ENCODE measurements at regions not wholly inside any gene's neighbourhood (a gene's known extent, or its start where the extent isn't known, plus 50 kb on each side); places are given as distances from the start of the nearest gene placed in this dataset.
"Not testable (repeated sequence)": the region's sequence is repeated elsewhere in the genome, so short reads cannot be mapped to it uniquely, and the experiment has no call there.

DNA sequence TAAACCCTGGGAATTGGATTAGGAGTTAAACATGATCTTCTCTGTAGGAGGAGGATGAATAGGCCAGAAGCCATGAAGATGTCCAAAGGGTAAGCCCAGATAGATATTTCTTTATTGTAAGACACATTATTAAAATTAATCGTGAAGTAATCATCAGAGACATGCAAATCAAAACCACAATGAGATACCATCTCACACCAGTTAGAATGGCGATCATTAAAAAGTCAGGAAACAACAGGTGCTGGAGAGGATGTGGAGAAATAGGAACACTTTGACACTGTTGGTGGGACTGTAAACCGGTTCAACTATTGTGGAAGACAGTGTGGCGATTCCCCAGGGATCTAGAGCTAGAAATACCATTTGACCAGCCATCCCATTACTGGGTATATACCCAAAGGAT is 741.2 kb upstream of the ZNF608 start:
- DNase-seq = not testable (repeated sequence)

GRCh38 chr5:125489146-125489545 is 742.7 kb upstream of the ZNF608 start:
- no peak for DNase-seq

DNA sequence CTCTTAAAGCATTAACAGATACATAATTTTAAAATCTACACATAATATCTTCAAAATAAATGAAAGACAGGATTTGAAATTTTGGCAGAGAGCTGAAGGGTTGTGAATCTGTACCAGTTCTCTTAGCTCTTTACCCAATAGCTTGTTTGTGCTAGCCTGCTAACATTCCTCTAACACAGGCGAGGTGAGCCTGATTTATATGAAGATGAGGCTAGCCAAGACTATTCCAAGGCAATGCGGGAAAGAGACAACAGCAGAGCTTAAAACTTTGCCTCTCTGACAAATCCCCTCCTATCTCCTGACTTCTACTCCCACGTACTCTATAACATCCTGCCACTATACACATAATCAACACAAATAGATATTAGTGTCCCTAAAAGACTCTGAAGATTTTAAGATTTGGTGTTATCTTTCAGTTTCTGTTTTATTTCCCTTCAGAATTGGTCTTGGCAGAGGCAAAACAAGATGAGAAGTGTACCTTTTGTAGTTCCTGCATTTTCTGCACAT is 745.6 kb upstream of the ZNF608 start:
- no peak for DNase-seq

DNA sequence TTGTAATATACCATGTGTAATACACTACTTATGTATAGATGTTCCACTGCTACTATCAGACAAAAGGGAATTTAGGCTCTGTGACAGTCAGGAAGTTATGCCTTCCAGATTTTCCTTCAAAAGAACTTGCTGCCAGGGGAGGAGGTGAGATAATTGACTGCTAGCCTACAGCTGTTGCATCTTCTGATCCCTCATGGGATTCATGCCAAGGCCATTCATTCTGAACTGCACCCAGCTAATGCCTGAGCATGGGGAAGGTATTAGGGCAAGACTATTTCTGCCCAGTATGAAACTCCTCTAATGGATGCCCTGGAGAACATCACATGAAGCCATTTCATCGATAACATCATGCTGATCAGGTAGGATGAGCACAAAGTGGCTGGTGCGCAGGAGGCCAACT is 746.5 kb upstream of the ZNF608 start:
- DNase-seq = no peak

DNA sequence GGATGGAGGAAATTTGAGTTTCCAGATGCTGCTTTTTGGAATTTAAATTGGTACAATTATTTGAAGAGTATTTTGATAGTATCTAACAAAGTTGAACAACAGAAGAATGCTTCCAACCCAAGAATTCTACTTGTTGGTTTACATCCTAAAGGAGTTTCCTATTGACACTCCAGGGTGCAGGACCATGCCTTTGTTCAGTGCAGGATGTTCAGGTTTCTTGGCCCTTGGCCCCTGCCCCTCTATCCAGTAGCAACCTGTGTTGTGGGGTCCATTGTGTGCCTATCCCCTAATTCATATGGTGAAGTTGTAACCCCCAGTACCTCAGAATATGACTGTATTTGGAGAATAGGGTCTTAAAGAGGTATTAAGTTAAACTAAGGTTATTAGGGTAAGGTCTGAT is 750.0 kb upstream of the ZNF608 start:
- no peak for DNase-seq

DNA sequence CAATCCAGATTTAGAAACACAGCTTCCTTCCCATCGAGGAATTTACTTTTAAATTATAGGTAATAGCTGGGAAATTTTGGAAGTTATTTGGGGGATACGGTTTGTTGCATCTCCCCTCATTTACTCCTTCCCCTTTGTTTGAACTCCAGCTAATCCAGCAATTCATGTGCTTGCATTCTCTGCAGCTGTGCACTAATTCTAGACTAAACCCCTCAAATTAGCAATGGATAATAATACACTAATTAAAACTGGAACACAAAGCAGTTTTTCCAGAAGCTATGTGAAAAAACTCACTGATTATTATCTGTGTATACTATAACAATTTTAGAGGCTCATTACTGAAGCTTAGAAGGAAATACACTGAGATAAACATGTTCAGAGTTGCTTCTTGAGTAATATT is 751.2 kb upstream of the ZNF608 start:
- no peak for DNase-seq

GRCh38 chr5:125499636-125500332 is 753.3 kb upstream of the ZNF608 start:
- DNase-seq = no peak

DNA sequence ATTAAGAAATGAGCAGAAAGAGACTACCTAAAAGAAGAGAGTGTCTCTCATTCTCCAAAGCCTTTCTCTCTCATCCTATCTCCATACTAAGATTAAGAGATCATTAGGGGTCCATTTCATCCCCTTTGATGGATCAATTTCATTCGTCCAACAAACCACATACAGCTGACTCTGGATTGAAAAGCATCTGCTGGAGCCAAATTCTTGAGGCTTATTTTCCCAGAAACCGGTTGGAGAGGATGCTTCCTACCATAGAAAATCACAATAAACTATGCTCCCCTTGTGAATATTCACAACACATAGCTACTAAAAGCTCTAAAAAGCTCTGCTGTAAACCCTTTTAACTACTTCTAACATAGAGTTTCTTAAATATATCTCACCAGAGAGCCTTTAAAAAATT is 755.0 kb upstream of the ZNF608 start:
- no peak for DNase-seq

DNA sequence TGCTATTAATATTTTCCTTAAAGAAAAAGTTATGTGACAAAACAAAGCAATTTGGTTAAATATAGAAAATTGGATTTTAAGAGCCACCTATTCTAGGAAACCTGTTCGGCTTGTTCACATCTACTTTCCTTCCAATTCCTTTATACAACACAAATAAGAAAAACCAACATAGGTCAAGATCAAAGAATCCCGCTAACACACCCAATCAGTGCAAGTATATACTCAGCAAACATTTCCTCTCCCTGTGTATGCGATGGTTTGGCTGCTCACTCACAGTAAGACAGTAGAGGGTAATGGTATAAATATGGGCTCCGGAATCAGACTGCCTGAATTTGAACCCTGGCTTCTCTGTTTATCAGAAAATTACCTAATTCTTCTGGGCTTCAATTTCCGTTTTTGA is 757.5 kb upstream of the ZNF608 start:
- no peak for DNase-seq

DNA sequence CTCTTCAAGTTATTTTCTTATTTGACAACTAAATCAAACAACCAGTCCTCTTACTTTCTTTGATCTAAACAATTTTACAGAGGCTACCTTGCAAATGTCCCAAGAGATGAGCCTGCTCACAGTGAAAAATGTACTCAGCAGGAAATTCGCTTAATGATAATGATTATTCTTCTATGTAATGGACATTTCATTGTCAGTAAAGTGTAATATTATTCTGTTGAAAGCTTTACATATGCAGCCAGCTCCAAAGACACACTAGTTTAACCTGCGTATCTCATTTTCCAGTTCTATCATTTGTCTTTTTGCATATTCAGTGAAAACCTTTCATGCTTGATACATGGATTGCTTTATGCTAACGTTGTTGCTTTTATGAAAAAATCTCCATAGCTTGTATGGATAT is 758.7 kb upstream of the ZNF608 start:
- no peak for DNase-seq

DNA sequence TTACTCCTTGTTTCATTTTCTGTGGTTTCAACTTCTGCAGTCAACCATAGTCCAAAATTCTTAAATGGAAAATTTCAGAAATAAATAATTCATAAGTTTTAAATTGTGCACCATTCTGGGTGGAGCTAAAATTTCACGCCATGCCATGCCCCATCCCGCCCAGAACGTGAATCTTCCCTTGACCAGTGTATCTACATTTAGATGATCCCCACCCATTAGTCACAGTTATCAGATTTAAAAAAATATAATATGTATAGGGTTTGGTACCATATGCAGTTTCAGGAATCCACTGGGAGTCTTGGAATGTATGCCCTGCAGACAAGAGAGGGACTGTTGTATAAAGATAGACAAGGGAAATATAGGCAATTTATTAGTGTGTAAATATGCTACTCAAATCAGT is 759.7 kb upstream of the ZNF608 start:
- no peak for DNase-seq

DNA sequence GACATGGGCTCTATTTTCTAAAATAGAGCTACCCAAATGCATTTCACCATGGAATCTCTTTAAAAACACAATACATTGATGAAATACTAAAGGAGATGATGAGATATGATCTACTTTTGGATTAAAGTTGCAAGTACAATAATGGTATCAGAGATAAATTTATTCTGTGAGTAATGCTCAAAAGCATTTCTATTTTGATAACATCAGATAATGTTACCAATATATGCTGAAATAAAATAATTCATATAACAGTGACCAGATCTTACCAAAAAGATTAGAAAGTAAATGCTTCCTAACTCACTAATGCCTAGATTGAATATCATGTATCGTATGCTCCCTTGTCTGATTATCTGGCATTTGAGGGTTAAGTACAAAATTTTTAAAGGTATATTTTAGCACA is 761.8 kb upstream of the ZNF608 start:
- no peak for DNase-seq

DNA sequence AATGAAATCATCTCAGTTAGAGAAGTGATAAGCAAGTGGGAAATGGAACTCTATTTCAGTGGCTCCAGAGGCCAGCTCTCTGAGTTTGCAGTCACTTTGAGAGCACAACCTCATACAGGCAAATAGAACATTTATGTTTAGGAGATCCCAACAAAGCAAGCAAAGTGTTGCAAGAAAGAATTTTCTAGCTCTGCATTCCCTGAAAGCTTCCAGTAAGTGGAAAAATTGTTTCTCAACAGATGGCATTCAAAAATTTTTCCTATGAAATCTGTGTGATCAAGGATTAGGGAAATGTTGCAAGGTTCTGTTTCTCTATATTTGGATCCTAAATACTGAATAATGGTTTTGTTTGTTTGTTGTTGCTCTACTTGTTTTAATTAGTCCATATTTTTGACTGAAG is 764.2 kb upstream of the ZNF608 start:
- no peak for DNase-seq

- no peak for DNase-seq
These were observed 771.6 kb upstream of the ZNF608 start for GRCh38 chr5:125517973-125518550.

DNA sequence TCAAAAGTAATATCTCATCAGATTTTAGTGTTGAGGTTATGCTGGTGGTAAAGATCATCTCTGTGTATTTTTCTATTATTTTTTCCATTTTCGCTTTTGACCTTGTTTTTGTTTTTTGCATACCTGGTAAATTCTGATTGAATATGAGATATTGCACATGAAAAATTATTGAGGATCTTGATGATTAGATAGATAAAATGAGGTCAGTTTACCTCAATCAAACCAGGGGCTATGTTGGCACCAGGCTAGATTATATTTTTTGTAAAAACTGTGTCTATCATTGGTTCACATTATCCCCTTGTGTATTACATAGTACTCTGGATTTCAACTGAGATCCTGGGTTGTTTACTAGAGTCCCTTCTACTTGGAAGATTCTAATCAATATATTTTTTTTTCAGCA is 774.9 kb upstream of the ZNF608 start:
- DNase-seq = no peak

DNA sequence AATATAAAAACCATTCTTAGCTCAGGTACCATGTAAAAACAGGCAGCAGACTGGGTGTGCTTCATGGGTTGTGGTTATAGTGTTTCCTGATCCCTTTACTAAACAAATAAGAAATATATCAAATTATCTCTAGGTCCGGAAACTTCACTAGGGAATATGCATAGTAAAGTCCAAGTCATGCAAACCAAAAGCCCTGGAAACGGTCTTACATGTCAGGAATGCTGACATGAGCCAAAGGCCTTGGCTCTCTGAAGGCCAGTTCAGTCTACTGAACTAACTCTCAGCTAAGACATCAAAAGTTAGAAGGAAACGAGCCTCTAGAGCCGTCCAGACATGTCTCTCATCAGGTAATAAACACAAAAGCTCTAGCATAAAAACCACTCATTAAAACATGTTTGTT is 778.9 kb upstream of the ZNF608 start:
- no peak for DNase-seq

GRCh38 chr5:125526966-125527365 is 780.5 kb upstream of the ZNF608 start:
- DNase-seq = no peak

DNA sequence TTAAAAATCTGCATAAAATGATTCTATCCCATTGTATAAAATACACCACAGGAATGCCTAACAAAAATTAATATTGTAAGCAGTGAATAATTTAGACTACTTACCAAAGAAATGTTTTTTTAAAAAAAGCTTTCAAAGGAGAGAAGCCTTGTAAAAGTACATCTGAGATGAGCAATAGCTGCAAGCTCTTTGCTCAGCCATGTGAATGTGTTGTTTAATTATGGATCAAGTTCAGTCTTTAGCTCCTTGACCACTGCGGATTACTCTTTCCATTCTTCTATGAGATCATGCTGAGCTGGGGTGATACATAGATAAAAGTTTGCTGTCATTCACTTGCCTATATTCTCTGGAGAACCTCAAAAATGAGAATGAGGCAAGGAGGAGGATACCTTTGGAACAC is 782.4 kb upstream of the ZNF608 start:
- DNase-seq = no peak

- no peak for DNase-seq
These were observed 784.6 kb upstream of the ZNF608 start for GRCh38 chr5:125530833-125531615.

- DNase-seq = no peak
These were observed 789.7 kb upstream of the ZNF608 start for GRCh38 chr5:125536095-125536494.

GRCh38 chr5:125536582-125536981 is 790.1 kb upstream of the ZNF608 start:
- DNase-seq = no peak

DNA sequence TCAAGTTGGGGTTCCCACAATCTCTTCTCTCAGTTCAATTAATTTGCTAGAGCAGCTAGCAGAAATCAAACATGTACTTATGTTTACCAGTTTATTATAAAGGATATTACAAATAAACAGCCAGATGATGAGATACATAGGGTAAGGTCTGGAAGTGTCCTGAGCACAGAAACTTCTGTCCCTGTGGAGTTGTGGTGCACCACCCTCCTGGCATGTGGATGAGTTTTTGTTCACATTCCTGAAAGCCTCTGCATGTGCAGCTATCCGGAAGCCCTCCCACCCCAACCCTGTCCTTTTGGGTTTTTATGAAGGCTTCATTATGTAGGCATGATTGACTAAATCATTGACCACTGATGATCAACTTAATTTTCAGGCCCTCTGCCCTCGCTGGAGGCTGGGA is 791.2 kb upstream of the ZNF608 start:
- DNase-seq = no peak

GRCh38 chr5:125538469-125538868 is 792.0 kb upstream of the ZNF608 start:
- no peak for DNase-seq

DNA sequence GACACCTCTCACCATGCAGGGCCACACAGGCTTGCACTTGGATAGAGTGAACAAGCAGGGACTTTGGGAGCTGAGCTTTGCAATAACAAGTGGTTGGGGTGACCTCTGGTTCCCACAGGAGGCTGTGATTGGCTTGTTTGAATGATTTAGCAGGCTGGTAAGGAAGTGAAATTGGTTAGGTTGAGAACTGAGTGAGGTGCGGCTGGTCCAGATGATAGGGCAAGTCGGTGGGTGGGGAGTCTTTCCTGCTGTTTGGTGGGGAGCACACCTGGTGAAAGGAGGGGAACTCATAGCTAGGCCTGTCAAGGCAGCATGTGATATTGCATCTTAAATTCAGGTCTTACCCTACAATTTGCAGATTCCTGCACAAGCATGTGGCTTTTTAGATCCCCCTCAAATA is 794.6 kb upstream of the ZNF608 start:
- DNase-seq = no peak
